ENCODE measurements at regions not wholly inside any gene's neighbourhood (a gene's known extent, or its start where the extent isn't known, plus 50 kb on each side); places are given as distances from the start of the nearest gene placed in this dataset.
A peak's percentile ranks its signal among the peaks of the same experiment; 100 is the strongest.

DNA sequence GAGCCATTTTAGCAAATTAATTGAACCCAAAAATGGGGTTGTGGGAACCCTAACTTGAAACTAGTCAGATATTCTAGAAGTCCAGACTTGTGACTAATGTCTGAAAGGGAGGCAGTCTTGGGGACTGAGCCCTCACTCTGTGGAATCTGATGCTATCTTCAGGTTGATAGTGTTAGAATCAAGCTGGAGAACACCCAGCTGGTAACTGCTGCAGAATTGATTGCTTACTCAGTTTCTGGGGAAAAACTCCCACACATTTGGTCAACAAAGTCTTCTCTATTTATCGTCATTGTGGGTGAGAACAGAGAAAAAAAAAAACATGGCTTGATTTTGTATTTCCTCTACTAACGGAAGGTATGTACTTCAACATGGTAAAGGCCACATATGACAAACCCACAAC, 1925.8 kb upstream of the CELF4 start:
- Histone ChIP-seq H3K36me3 (ENCODE audit: control insufficient read depth in 2 of 3, insufficient read depth in 3 of 3, low read length in 3 of 3) (no peaks in the 10 kb centered on the region), H3K9me3 (ENCODE audit: control insufficient read depth in 2 of 3, insufficient read depth in 1 of 3, low read length in 3 of 3) (no peaks in the 10 kb centered on the region), H3K27ac (ENCODE audit: low read depth in 2 of 2, low read length in 2 of 2) (no peak overlapping the region), H3K4me1 (ENCODE audit: control insufficient read depth in 2 of 3, insufficient read depth in 2 of 3, low read depth in 1 of 3, low read length in 3 of 3) (no peaks in the 10 kb centered on the region), H3K4me3 (ENCODE audit: low read length in 3 of 3) (no peak overlapping the region), H3K9ac (ENCODE audit: low read length in 3 of 3) (no peak overlapping the region), H3K27me3 (ENCODE audit: control insufficient read depth, insufficient read depth, low read length) (no peaks in the 10 kb centered on the region)
- DNase-seq (no peak), FAIRE-seq (no peak)
- intact Hi-C loops (cut with DNase I): no loop called here
- TF ChIP-seq, protein P1, sequence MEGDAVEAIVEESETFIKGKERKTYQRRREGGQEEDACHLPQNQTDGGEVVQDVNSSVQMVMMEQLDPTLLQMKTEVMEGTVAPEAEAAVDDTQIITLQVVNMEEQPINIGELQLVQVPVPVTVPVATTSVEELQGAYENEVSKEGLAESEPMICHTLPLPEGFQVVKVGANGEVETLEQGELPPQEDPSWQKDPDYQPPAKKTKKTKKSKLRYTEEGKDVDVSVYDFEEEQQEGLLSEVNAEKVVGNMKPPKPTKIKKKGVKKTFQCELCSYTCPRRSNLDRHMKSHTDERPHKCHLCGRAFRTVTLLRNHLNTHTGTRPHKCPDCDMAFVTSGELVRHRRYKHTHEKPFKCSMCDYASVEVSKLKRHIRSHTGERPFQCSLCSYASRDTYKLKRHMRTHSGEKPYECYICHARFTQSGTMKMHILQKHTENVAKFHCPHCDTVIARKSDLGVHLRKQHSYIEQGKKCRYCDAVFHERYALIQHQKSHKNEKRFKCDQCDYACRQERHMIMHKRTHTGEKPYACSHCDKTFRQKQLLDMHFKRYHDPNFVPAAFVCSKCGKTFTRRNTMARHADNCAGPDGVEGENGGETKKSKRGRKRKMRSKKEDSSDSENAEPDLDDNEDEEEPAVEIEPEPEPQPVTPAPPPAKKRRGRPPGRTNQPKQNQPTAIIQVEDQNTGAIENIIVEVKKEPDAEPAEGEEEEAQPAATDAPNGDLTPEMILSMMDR (IDR thresholded peaks at IDR 0.05; ENCODE audit: borderline replicate concordance, extremely low read depth, insufficient read depth): no peak

DNA sequence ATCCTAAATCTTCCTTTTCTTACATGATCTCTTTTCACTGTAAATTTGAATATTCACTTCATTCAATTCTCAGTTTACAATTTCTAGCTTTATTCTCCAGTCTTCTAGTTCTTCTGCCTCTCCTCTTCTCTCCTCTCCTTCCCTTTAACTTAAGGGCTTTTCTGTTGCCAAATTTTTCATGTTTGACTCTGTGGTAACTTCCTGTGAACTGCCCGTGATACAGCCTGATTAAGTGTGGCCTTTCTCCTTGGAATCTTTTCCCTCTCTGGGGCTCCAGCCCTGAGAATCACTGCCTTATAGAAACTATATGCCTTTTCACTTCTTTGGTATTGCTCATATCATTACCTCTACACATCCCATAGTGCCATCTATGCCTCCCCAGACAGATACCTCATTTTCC, 1923.8 kb upstream of the CELF4 start:
- Histone ChIP-seq H3K9me3 (ENCODE audit: control insufficient read depth in 2 of 3, insufficient read depth in 1 of 3, low read length in 3 of 3) (no peaks in the 10 kb centered on the region), H3K9ac (ENCODE audit: low read length in 3 of 3) (no peak overlapping the region), H3K27ac (ENCODE audit: low read depth in 2 of 2, low read length in 2 of 2) (no peak overlapping the region), H3K4me1 (ENCODE audit: control insufficient read depth in 2 of 3, insufficient read depth in 2 of 3, low read depth in 1 of 3, low read length in 3 of 3) (no peaks in the 10 kb centered on the region), H3K27me3 (ENCODE audit: control insufficient read depth, insufficient read depth, low read length) (no peaks in the 10 kb centered on the region), H3K4me3 (ENCODE audit: low read length in 3 of 3) (no peak overlapping the region), H3K36me3 (ENCODE audit: control insufficient read depth in 2 of 3, insufficient read depth in 3 of 3, low read length in 3 of 3) (no peaks in the 10 kb centered on the region)
- DNase-seq (peak in 1 of 5 donors; percentile 7), FAIRE-seq (no peak)
- TF ChIP-seq, protein P1 (IDR thresholded peaks at IDR 0.05; ENCODE audit: borderline replicate concordance, extremely low read depth, insufficient read depth): no peak
- intact Hi-C loops (cut with DNase I): no loop called here

DNA sequence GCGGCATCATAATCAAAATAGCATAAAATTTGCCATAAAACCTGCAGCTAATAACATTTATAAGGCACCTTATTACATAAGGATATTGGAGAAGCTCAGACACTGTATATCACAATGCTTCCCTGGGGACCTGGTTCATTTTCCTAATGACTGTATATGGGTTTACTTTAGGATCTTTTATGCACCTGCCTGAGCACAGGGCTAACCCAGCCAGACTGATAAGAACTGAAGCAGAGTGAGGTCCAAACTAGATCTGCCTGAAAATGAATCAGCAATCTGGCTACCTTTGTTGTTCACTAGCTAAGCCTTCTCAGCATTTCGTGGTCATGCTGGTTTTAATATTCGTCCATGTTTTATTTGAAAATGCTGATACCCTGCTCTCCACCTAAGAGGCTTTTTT, 1922.3 kb upstream of the CELF4 start:
- intact Hi-C loops (cut with DNase I): no loop called here
- FAIRE-seq: no peak

DNA sequence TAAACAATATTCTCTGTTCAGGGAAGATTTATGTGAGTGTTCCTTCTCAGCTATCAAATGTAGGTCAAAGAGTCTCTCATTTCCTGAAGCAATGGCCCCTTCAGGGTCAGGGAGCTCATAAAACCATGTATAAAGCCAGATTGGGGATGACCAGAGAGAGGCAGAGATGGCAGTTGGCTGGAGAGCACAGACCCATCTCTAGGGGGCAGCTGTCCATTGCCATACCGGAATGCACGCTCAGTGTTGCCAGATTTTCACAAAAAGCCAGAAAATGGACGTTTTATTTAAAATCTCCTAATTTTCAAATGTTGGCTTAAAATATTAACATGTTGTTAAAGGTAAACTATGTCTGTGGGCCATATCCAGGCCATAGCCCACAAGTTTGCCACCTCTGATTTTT, 1920.7 kb upstream of the CELF4 start:
- no peak for FAIRE-seq
- DNase-seq: peak in 2 of 5 donors; percentile 21 to 23
- H3K9me3 ChIP-seq (ENCODE audit: control insufficient read depth in 2 of 3, insufficient read depth in 1 of 3, low read length in 3 of 3): no peaks in the 10 kb centered on the region
- no peak overlapping the region for H3K27ac ChIP-seq (ENCODE audit: low read depth in 2 of 2, low read length in 2 of 2)
- intact Hi-C loops (cut with DNase I): no loop called here
- TF ChIP-seq, protein P1 (IDR thresholded peaks at IDR 0.05; ENCODE audit: borderline replicate concordance, extremely low read depth, insufficient read depth): peak; percentile 13
- H3K9ac ChIP-seq (ENCODE audit: low read length in 3 of 3): no peak overlapping the region
- H3K36me3 ChIP-seq (ENCODE audit: control insufficient read depth in 2 of 3, insufficient read depth in 3 of 3, low read length in 3 of 3): no peaks in the 10 kb centered on the region
- H3K4me1 ChIP-seq (ENCODE audit: control insufficient read depth in 2 of 3, insufficient read depth in 2 of 3, low read depth in 1 of 3, low read length in 3 of 3): no peaks in the 10 kb centered on the region
- H3K27me3 ChIP-seq (ENCODE audit: control insufficient read depth, insufficient read depth, low read length): no peaks in the 10 kb centered on the region
- H3K4me3 ChIP-seq (ENCODE audit: low read length in 3 of 3): no peak overlapping the region

More for the DNA sequence above, 1922.3 kb upstream of the CELF4 start:
- Histone ChIP-seq H3K4me1 (ENCODE audit: control insufficient read depth in 2 of 3, insufficient read depth in 2 of 3, low read depth in 1 of 3, low read length in 3 of 3) (no peaks in the 10 kb centered on the region), H3K9ac (ENCODE audit: low read length in 3 of 3) (no peak overlapping the region), H3K4me3 (ENCODE audit: low read length in 3 of 3) (no peak overlapping the region), H3K27ac (ENCODE audit: low read depth in 2 of 2, low read length in 2 of 2) (no peak overlapping the region), H3K9me3 (ENCODE audit: control insufficient read depth in 2 of 3, insufficient read depth in 1 of 3, low read length in 3 of 3) (no peaks in the 10 kb centered on the region), H3K27me3 (ENCODE audit: control insufficient read depth, insufficient read depth, low read length) (no peaks in the 10 kb centered on the region), H3K36me3 (ENCODE audit: control insufficient read depth in 2 of 3, insufficient read depth in 3 of 3, low read length in 3 of 3) (no peaks in the 10 kb centered on the region)
- TF ChIP-seq, protein P1 (IDR thresholded peaks at IDR 0.05; ENCODE audit: borderline replicate concordance, extremely low read depth, insufficient read depth): no peak
- DNase-seq: no peak
